Coronary artery (tissue), 2 donors: ENCODE measurements at regions not wholly inside any gene's neighbourhood (a gene's known extent, or its start where the extent isn't known, plus 50 kb on each side); places are given as distances from the start of the nearest gene placed in this dataset.

ENCODE experiments used
- DNase-seq: peaks from one replicate; pipeline ENCODE4 v3.0.0-alpha.2; 2017; ENCODE audit warnings: low spot score
- H3K27ac ChIP-seq, 2 donors: fragments of 200-600 bp; sonication (generic); one replicate each; pipeline ENCODE4 v1.5.1; 2016 to 2019
- H3K4me3 ChIP-seq: fragments of 200-600 bp; sonication (generic); 2 replicates; pipeline ENCODE4 v1.5.1; 2016; ENCODE audit warnings: mild to moderate bottlenecking, moderate library complexity
- TF ChIP-seq, protein P1 (sequence below): fragments of 200-600 bp; sonication (generic); IDR thresholded peaks from one replicate; pipeline ENCODE4 v1.5.1; 2019; ENCODE audit warnings: antibody characterized with exemption

DNA sequence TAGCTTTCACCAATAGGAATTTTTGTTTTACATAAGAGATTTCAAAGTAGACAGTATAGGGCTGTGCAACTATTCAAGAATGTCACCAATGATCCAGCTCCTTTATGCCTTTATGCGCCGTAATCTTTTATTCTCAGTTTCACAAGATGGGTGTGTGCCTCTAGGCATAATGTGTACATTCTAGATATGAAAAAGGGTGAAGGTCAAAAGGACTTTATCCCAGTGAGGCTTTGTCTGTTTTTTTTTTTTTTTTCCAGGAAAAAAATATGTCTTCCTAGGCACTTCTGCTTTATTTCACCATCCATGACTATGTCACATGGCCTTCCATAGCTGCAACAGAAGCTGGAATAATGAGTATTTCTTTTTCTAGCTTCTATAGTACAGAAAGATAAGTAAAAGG is 142.3 kb upstream of the IGF1 start:
- TF ChIP-seq, protein P1, sequence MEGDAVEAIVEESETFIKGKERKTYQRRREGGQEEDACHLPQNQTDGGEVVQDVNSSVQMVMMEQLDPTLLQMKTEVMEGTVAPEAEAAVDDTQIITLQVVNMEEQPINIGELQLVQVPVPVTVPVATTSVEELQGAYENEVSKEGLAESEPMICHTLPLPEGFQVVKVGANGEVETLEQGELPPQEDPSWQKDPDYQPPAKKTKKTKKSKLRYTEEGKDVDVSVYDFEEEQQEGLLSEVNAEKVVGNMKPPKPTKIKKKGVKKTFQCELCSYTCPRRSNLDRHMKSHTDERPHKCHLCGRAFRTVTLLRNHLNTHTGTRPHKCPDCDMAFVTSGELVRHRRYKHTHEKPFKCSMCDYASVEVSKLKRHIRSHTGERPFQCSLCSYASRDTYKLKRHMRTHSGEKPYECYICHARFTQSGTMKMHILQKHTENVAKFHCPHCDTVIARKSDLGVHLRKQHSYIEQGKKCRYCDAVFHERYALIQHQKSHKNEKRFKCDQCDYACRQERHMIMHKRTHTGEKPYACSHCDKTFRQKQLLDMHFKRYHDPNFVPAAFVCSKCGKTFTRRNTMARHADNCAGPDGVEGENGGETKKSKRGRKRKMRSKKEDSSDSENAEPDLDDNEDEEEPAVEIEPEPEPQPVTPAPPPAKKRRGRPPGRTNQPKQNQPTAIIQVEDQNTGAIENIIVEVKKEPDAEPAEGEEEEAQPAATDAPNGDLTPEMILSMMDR = no peak

DNA sequence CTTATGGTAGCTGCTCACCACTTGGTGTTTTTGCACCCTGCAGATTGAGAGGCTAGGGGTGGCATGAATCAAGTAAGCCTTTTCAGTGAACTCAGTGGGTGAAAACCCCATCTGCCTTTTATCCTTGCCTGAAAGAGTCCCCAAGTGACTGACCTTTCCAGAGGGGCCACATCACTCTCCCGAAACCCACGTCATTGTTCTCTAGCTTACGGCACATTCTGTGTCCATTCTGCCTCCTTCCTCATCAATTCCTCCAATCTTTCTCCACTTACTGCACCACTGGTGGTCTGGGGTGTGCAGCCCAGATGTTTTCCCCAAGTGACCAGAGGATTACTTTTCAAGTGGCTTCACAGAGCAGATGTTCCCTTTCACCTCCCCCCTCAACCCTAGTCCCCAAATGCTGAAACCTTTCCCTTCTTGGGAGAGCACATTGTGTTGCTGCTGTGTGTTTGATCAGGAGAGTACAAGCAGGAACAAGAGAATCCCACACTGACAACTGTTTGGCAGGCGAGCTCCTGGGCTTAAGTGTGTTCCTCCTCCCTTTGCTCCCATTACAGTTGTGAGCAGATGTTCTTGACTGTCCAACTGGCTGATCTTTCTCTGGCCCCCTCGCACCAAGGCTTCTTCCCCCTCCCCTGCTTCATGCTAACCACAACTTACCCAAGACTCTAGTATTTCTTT is 138.0 kb upstream of the IGF1 start:
- TF ChIP-seq, protein P1 = no peak
- no peak for DNase-seq
- Histone ChIP-seq H3K27ac (no peak overlapping the region), H3K4me3 (no peak overlapping the region)

More for the DNA sequence above, 142.3 kb upstream of the IGF1 start:
- no peak for DNase-seq
- Histone ChIP-seq H3K4me3 (no peak overlapping the region), H3K27ac (no peak overlapping the region)

DNA sequence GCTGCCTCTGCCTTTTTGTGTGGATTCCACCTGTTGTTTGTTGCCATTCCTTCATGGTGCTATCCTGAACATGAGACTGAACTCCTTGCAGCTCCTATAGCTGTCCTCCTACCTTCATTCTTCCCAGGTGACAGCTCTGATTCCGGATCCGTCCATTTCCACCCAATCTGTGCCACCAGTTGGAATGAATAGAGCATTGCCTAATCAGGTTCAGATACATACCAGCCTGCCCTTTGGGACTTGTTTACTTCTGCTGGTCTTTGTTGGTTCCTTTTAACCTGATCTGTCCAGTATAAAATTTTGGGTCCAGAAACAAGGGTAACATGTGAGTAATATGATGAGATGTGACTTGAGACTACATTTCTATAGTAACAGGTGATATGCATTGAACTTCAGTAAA is 136.3 kb upstream of the IGF1 start:
- TF ChIP-seq, protein P1 = no peak
- Histone ChIP-seq H3K4me3 (no peak overlapping the region), H3K27ac (no peak overlapping the region)
- DNase-seq = no peak

DNA sequence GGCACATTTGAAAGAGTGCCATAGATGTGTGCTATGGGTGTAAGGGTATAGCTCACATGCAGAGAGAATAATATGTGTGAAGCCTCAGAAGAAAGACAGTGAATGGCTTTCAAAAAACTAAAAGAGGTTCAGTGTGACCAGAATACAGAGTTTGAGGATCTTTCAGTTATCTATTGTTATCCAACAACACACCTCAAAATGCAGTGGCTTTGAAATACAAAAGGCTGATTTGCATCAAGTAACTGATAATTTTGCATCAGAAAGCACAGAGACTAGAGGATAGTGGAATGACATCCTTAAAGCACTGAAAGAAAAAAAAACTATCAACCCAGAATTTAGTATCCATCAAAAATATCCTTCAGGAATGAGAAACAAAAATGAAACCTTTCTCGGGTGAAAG is 131.6 kb upstream of the IGF1 start:
- H3K4me3 ChIP-seq = no peak overlapping the region
- no peak for DNase-seq

DNA sequence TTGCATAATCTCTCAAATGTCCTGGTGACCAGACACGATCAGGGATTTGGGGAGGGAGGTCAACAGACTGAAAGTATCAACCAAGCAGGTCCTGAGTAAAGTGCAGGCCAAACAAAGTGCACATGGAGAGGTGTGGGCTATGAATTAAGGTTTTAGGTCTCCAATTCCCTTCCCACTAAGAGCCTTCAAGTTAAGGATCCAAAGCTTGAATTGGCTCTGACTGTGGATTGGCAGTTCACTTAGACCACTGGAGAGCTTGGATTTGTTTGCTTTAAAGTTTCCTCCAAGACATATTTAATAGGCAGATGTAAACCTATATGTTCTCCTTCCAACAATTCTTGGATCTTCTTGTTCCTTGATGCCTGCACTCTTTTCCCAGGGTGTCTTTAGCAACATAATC is 129.6 kb upstream of the IGF1 start:
- Histone ChIP-seq H3K27ac (no peak overlapping the region), H3K4me3 (no peak overlapping the region)
- TF ChIP-seq, protein P1 = no peak
- DNase-seq = no peak

More for the DNA sequence above, 131.6 kb upstream of the IGF1 start:
- H3K27ac ChIP-seq = no peak overlapping the region
- TF ChIP-seq, protein P1 = no peak

DNA sequence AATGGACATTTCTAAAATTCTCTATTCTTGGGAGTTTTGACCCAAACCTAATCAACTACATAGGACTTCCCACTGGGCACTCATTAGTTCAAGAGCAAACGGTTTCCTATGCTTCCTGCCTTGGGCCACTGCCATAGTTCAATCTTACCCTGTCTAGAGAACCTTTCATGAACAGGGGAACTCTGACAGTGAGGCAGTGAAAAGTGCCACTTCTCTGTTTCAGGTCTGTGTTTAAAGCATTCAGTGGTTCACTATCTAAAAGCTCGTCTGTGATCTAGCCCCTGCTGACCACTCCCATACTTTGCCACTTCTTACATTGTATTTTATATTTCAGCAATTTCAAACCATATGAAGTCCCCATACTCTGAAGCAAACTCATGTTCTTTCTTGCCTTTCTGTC is 122.7 kb upstream of the IGF1 start:
- TF ChIP-seq, protein P1 = no peak
- H3K4me3 ChIP-seq = no peak overlapping the region
- H3K27ac ChIP-seq = no peak overlapping the region
- DNase-seq = no peak

DNA sequence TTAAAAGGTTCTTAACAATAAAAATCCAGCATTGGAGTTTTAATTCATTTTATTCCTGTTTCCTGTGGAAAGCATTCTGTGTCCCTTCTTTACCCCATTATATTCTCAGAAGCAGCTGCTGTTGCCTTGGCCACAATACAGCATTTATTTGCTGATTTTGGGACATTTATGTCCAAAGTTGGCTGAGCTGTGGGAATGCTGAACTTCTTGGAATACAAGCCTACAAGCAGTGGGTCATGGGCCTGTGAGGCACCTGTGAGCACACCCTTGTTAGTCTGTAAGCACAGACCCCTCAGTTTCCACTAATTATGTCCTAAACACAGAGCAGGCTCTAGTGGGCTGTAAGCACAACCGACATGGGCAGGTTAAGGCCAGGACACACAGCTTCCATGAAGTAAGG is 122.2 kb upstream of the IGF1 start:
- no peak for DNase-seq

More for the DNA sequence above, 122.2 kb upstream of the IGF1 start:
- Histone ChIP-seq H3K27ac (no peak overlapping the region), H3K4me3 (no peak overlapping the region)
- TF ChIP-seq, protein P1 = no peak
